BJ (cell line): ENCODE measurements at regions not wholly inside any gene's neighbourhood (a gene's known extent, or its start where the extent isn't known, plus 50 kb on each side); places are given as distances from the start of the nearest gene placed in this dataset.

Experiments
- CTCF ChIA-PET: fragments of 350-600 bp; formaldehyde crosslinking; extraction: SDS; loops from one replicate; lab custom pipeline; 2021; ENCODE audit warnings: antibody characterized with exemption, inconsistent platforms; lab: Yijun Ruan, JAX
- POLR2A ChIA-PET: fragments of 300-600 bp; sonication (Branson Sonifier 250); formaldehyde crosslinking; extraction: SDS; loops from one replicate; lab custom pipeline; 2021; ENCODE audit warnings: antibody characterized with exemption; lab: Charles Lee
- DNase-seq: peaks from one replicate; pipeline ENCODE4 v3.0.0-alpha.2; 2011; ENCODE audit warnings: low read depth
- H3K27me3 ChIP-seq: 2 replicates; pipeline ENCODE4 v1.6.0; 2011; ENCODE audit warnings: low read length; ENCODE audit not compliant: control insufficient read depth, insufficient read depth
- H3K36me3 ChIP-seq: 2 replicates; pipeline ENCODE4 v1.5.1; 2011; ENCODE audit warnings: low read length; ENCODE audit not compliant: control insufficient read depth, insufficient read depth
- H3K4me3 ChIP-seq: 2 replicates; pipeline ENCODE4 v1.5.1; 2011; ENCODE audit warnings: low read depth, mild to moderate bottlenecking, control low read depth, low read length
- CTCF ChIP-seq: IDR thresholded peaks from 2 replicates; pipeline ENCODE4 v1.5.1; 2011; ENCODE audit warnings: low read depth, mild to moderate bottlenecking, control low read depth, inconsistent platforms, low read length, moderate library complexity; ENCODE audit not compliant: insufficient read depth

GRCh38 chr2:118239284-118239683 lies 151.0 kb downstream of the INSIG2 start:
- CTCF ChIA-PET = interaction anchor here (1.3 to 1.8 kb wide), 3 partner anchors 10 to 12 kb away, joined by 4 to 5 read pairs (median 4); no protein-coding TSS in a partner anchor
- H3K36me3 ChIP-seq = no peaks in the 10 kb centered on the region
- POLR2A ChIA-PET = no interaction called here
- no peaks in the 10 kb centered on the region for H3K27me3 ChIP-seq
- DNase-seq = no peak
- H3K4me3 ChIP-seq = no peak overlapping the region
- no peak for TF ChIP-seq CTCF

DNA sequence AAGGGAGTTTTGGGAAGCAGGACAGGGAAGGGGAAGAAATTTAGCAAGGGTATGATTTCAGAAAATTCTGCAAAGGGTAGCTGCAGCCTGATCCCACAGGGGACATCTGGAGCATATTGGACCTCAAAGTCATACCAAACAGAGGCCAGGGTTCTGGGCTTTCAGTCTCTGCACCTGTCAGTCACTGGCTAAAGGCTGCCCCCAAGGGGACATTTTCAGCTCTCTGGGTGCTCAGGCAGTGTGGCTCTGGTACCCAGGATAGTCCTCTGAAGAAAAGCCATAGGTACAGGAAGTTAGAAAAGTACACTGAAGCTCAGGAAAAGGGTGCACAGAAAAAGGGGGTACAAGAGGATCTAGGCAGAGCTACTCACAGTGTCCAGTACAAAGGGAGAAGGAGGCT lies 149.2 kb downstream of the INSIG2 start:
- ChIA-PET POLR2A (no interaction called here), CTCF (no interaction called here)

GRCh38 chr2:118232796-118233195 lies 144.5 kb downstream of the INSIG2 start:
- POLR2A ChIA-PET = no interaction called here

More for the DNA sequence above, 149.2 kb downstream of the INSIG2 start:
- H3K36me3 ChIP-seq = no peaks in the 10 kb centered on the region
- no peaks in the 10 kb centered on the region; the same call in 1 of the 2 replicates for H3K27me3 ChIP-seq
- no peak overlapping the region for H3K4me3 ChIP-seq
- DNase-seq = no peak
- TF ChIP-seq CTCF = no peak

DNA sequence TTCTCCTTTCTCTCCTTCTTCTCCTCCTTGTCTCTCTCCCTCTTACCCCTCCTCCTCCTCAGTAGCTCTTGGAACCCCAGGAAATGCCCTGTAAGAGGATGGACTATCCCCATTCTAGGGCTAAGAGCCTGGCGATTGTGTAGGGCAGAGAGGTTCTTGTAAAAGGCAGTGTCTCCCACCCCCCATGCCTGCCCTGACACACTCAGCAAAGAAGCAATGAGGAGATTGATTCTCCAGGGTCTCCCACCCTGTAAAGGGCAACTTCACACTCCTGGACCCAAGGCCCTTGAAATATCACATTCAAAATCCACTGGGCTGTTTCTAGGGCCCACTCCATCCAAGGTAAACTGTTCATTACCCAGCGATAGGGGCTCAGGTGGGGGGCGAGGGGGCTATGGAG lies 144.1 kb downstream of the INSIG2 start:
- DNase-seq = no peak
- ChIA-PET POLR2A (no interaction called here), CTCF (interaction anchor here (1.7 kb wide), 1 partner anchor 10 kb away, joined by 4 read pairs; no protein-coding TSS in a partner anchor)
- no peaks in the 10 kb centered on the region; the same call in 1 of the 2 replicates for H3K27me3 ChIP-seq
- no peaks in the 10 kb centered on the region for H3K36me3 ChIP-seq
- no peak overlapping the region for H3K4me3 ChIP-seq
- no peak for TF ChIP-seq CTCF

More at GRCh38 chr2:118232796-118233195, 144.5 kb downstream of the INSIG2 start:
- no peak for TF ChIP-seq CTCF
- DNase-seq = no peak
- Histone ChIP-seq H3K4me3 (no peak overlapping the region), H3K36me3 (no peaks in the 10 kb centered on the region), H3K27me3 (no peaks in the 10 kb centered on the region; the same call in 1 of the 2 replicates)
- CTCF ChIA-PET = interaction anchor here (1.1 to 1.7 kb wide), 2 partner anchors 11 kb away, joined by 3 to 4 read pairs; no protein-coding TSS in a partner anchor

- no peak for TF ChIP-seq CTCF
- no peak overlapping the region for H3K4me3 ChIP-seq
- H3K27me3 ChIP-seq = peaks cover under 1% of the 10 kb centered on the region
- no peak for DNase-seq
- H3K36me3 ChIP-seq = no peaks in the 10 kb centered on the region
- ChIA-PET CTCF (no interaction called here), POLR2A (no interaction called here)
Measured at GRCh38 chr2:118231759-118232158, 143.5 kb downstream of the INSIG2 start.
